ENCODE measurements at regions not wholly inside any gene's neighbourhood (a gene's known extent, or its start where the extent isn't known, plus 50 kb on each side); places are given as distances from the start of the nearest gene placed in this dataset.

DNA sequence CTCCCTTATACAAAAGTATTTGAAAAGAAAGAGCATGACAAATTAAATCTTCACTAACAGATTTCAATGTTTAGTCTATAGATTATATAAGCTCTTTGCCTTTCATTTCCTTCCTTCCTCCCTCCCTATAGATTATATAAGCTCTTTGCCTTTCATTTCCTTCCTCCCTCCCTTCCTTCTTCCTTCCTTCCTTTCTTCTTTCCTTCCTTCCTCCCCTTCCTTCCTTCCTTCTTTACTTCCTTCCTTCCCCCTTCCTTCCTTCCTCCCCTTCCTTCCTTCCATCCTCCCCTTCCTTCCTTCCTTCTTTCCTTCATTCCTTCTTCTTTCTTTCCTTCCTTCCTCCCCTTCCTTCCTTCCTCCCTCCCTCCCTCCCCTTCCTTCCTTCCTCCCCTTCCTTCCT, 209.8 kb upstream of the CBLB start:
- intact Hi-C loops (cut with DNase I): no loop called here
- no peak overlapping the region for H3K27ac ChIP-seq (ENCODE audit: low read depth in 1 of 2, low read length in 2 of 2)
- H3K4me3 ChIP-seq (ENCODE audit: low read length in 2 of 2): no peak overlapping the region
- H3K27me3 ChIP-seq (ENCODE audit: control insufficient read depth in 1 of 2, insufficient read depth in 2 of 2, low read length in 1 of 2): no peaks in the 10 kb centered on the region
- no peaks in the 10 kb centered on the region for H3K36me3 ChIP-seq (ENCODE audit: control insufficient read depth in 1 of 2, insufficient read depth in 2 of 2, low read length in 1 of 2)
- ATAC-seq (ENCODE audit: low FRiP score): no peak
- no peak for DNase-seq
- H3K9me3 ChIP-seq (ENCODE audit: control insufficient read depth, low read length): no peaks in the 10 kb centered on the region
- H3K4me1 ChIP-seq (ENCODE audit: control insufficient read depth in 1 of 2, insufficient read depth in 2 of 2, low read length in 2 of 2): no peaks in the 10 kb centered on the region

DNA sequence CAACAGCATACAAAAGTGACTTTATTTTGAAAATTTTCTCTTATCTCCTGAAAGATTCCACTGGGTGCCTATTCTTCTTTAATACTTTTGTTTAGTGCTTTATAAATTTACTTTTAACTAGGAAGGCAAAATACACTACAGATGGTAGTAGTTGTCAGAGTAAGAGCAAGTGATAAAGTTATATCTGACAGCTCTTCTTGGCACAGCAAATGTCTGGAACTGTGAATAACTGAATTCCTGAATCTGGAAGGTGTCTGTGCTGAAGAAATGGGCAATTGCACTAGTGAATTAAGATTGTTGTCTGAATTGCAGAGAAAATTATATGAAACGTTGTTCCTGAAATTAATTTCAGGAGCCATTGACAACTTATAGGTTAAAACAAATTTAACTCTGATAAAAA, 213.8 kb upstream of the CBLB start:
- no peaks in the 10 kb centered on the region for H3K27me3 ChIP-seq (ENCODE audit: control insufficient read depth in 1 of 2, insufficient read depth in 2 of 2, low read length in 1 of 2)
- H3K4me1 ChIP-seq (ENCODE audit: control insufficient read depth in 1 of 2, insufficient read depth in 2 of 2, low read length in 2 of 2): no peaks in the 10 kb centered on the region
- 73 to 76% methylated on average over 1 of the region's 1 CpG for WGBS, 2 donors
- DNase-seq: no peak
- no peak overlapping the region for H3K27ac ChIP-seq (ENCODE audit: low read depth in 1 of 2, low read length in 2 of 2)
- H3K36me3 ChIP-seq (ENCODE audit: control insufficient read depth in 1 of 2, insufficient read depth in 2 of 2, low read length in 1 of 2): no peaks in the 10 kb centered on the region
- no peak overlapping the region for H3K4me3 ChIP-seq (ENCODE audit: low read length in 2 of 2)
- intact Hi-C loops (cut with DNase I): no loop called here
- ATAC-seq (ENCODE audit: low FRiP score): no peak
- H3K9me3 ChIP-seq (ENCODE audit: control insufficient read depth, low read length): no peaks in the 10 kb centered on the region

DNA sequence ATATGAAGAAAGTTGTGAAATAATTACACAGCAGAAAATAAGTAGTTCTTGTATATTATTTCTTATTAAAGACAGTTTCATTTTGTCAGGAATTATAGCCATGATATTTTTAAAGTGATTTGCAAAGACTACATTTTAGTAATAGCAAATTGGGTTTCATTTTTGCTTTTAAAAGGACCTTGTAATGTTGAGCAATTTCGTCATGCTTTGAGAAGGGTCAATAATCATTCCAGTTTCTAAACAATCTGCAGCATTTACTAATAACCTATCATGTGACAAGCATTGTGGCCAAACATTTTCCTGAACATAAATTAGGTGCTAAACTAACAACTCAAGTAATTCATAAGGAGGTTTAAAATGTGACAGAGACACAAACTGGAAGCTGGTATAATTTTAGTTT, 214.4 kb upstream of the CBLB start:
- no peak overlapping the region for H3K27ac ChIP-seq (ENCODE audit: low read depth in 1 of 2, low read length in 2 of 2)
- WGBS, 2 donors: 71 to 82% methylated on average over 1 of the region's 1 CpG
- H3K9me3 ChIP-seq (ENCODE audit: control insufficient read depth, low read length): no peaks in the 10 kb centered on the region
- no peaks in the 10 kb centered on the region for H3K36me3 ChIP-seq (ENCODE audit: control insufficient read depth in 1 of 2, insufficient read depth in 2 of 2, low read length in 1 of 2)
- no peaks in the 10 kb centered on the region for H3K4me1 ChIP-seq (ENCODE audit: control insufficient read depth in 1 of 2, insufficient read depth in 2 of 2, low read length in 2 of 2)
- H3K27me3 ChIP-seq (ENCODE audit: control insufficient read depth in 1 of 2, insufficient read depth in 2 of 2, low read length in 1 of 2): no peaks in the 10 kb centered on the region
- DNase-seq: no peak
- intact Hi-C loops (cut with DNase I): no loop called here
- no peak for ATAC-seq (ENCODE audit: low FRiP score)
- H3K4me3 ChIP-seq (ENCODE audit: low read length in 2 of 2): no peak overlapping the region

DNA sequence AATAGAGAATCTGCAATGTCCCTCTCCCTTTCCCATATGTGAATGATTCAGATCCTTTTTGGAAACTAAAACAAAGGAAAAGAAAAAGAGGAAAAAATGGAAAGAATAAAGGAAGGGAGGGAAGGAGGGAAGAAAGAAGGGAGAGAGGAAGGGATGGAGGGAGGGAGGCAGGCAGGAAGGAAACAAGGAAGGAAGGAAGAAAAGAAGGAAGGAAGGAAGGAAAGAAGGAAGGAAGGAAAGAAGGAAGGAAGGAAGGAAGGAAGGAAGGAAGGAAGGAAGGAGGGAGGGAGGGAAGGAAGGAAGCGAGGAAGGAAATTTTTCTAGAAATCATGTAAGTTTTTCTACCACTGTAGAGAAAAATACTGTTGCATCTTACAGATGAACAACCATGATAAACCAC, 215.0 kb upstream of the CBLB start:
- no peak overlapping the region for H3K4me3 ChIP-seq (ENCODE audit: low read length in 2 of 2)
- H3K27me3 ChIP-seq (ENCODE audit: control insufficient read depth in 1 of 2, insufficient read depth in 2 of 2, low read length in 1 of 2): no peaks in the 10 kb centered on the region
- H3K27ac ChIP-seq (ENCODE audit: low read depth in 1 of 2, low read length in 2 of 2): no peak overlapping the region
- intact Hi-C loops (cut with DNase I): no loop called here
- DNase-seq (no peak), ATAC-seq (ENCODE audit: low FRiP score) (no peak)
- H3K4me1 ChIP-seq (ENCODE audit: control insufficient read depth in 1 of 2, insufficient read depth in 2 of 2, low read length in 2 of 2): no peaks in the 10 kb centered on the region
- WGBS, 2 donors: 86 to 96% methylated on average over 1 of the region's 1 CpG
- no peaks in the 10 kb centered on the region for H3K9me3 ChIP-seq (ENCODE audit: control insufficient read depth, low read length)
- no peaks in the 10 kb centered on the region for H3K36me3 ChIP-seq (ENCODE audit: control insufficient read depth in 1 of 2, insufficient read depth in 2 of 2, low read length in 1 of 2)

DNA sequence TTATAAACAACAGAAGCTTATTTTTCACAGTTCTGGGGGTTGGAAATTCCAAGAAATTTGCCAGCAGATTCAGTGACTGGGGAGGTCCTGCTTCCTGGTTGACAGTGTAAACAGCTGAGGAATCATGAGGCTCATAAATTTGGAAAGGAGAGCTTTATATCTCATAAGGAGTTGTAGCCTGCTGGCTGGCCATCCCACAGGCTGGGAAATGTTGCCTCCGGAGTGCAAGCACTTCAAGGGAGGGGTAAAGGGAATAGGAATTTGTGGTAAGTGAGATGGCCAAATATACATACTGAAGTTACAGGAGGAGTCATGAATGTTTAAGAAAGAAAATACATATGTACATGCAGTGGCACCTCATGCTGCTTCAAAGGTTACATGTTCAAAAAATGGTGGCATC, 217.2 kb upstream of the CBLB start:
- Histone ChIP-seq H3K27ac (ENCODE audit: low read depth in 1 of 2, low read length in 2 of 2) (no peak overlapping the region), H3K4me3 (ENCODE audit: low read length in 2 of 2) (no peak overlapping the region), H3K27me3 (ENCODE audit: control insufficient read depth in 1 of 2, insufficient read depth in 2 of 2, low read length in 1 of 2) (no peaks in the 10 kb centered on the region), H3K4me1 (ENCODE audit: control insufficient read depth in 1 of 2, insufficient read depth in 2 of 2, low read length in 2 of 2) (no peaks in the 10 kb centered on the region), H3K36me3 (ENCODE audit: control insufficient read depth in 1 of 2, insufficient read depth in 2 of 2, low read length in 1 of 2) (no peaks in the 10 kb centered on the region), H3K9me3 (ENCODE audit: control insufficient read depth, low read length) (no peaks in the 10 kb centered on the region)
- DNase-seq (no peak), ATAC-seq (ENCODE audit: low FRiP score) (no peak)
- 60 to 64% methylated on average over 1 of the region's 1 CpG for WGBS, 2 donors
- intact Hi-C loops (cut with DNase I): no loop called here

DNA sequence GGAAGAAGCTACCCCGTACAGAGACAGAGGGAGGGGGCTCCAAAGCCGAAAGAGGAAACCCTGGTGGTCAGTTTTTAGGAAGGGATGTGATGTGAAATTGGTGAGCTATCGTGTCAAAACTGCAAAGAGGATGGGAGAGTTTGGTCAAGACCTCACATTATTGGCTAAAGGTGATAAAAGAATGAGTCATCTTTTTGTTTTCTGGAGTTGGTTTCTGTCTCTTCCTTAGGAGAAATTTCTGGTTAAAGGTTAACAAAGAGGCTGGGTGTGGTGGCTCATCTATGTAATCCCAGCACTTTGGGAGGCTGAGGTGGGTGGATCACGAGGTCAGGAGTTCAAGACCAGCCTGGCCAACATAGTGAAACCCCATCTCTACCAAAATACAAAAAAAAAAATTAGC, 217.8 kb upstream of the CBLB start:
- intact Hi-C loops (cut with DNase I): no loop called here
- H3K9me3 ChIP-seq (ENCODE audit: control insufficient read depth, low read length): no peaks in the 10 kb centered on the region
- H3K4me1 ChIP-seq (ENCODE audit: control insufficient read depth in 1 of 2, insufficient read depth in 2 of 2, low read length in 2 of 2): no peaks in the 10 kb centered on the region
- H3K4me3 ChIP-seq (ENCODE audit: low read length in 2 of 2): no peak overlapping the region
- no peak for ATAC-seq (ENCODE audit: low FRiP score)
- H3K36me3 ChIP-seq (ENCODE audit: control insufficient read depth in 1 of 2, insufficient read depth in 2 of 2, low read length in 1 of 2): no peaks in the 10 kb centered on the region
- DNase-seq: no peak
- H3K27me3 ChIP-seq (ENCODE audit: control insufficient read depth in 1 of 2, insufficient read depth in 2 of 2, low read length in 1 of 2): no peaks in the 10 kb centered on the region
- no peak overlapping the region for H3K27ac ChIP-seq (ENCODE audit: low read depth in 1 of 2, low read length in 2 of 2)
- WGBS, 2 donors: 92 to 93% methylated on average over 4 of the region's 4 CpGs

DNA sequence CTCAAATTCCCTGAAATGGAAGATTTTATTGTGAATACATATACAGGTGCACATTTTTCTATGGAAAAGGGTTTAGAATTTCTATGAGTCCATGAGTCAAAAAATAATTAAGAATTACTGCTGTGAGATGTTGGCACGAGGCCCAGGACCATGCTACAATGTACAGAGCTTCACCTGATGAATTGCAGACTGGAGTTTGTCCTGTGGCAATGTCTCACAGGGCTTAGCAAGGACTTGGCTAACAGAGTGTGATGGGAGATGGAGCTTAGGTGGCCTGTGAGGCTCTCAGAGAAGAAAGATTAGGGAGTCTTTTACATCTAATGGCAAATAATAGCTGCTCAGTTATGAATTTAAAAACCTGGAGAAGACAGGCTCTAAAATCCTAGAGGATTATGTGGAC, 219.5 kb upstream of the CBLB start:
- whole genome bisulfite sequencing, 2 donors: 46 to 60% methylated on average over 1 of the region's 1 CpG

DNA sequence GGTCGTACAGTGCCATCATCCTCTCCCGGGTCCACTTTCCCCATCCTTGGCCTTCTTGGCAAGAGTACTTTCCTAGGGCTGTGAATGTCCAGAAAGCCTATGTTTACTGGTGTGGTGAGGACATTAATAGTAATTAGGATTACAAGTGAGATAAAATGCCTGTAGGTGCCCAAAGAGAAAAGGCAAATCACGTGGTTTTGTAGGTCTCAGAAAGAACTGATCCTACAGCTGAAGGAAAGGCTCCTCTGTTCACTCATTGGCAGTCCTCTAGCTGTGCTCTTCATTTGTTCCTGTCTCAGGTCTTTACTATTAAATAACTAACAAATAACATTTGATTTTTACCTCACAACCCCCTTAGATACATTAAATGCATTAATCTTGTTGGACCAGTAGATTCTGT, 220.1 kb upstream of the CBLB start:
- no peaks in the 10 kb centered on the region for H3K4me1 ChIP-seq (ENCODE audit: control insufficient read depth in 1 of 2, insufficient read depth in 2 of 2, low read length in 2 of 2)
- H3K27me3 ChIP-seq (ENCODE audit: control insufficient read depth in 1 of 2, insufficient read depth in 2 of 2, low read length in 1 of 2): no peaks in the 10 kb centered on the region
- intact Hi-C loops (cut with DNase I): no loop called here
- 79 to 96% methylated on average over 3 of the region's 3 CpGs for WGBS, 2 donors
- H3K36me3 ChIP-seq (ENCODE audit: control insufficient read depth in 1 of 2, insufficient read depth in 2 of 2, low read length in 1 of 2): no peaks in the 10 kb centered on the region
- no peak overlapping the region for H3K27ac ChIP-seq (ENCODE audit: low read depth in 1 of 2, low read length in 2 of 2)
- ATAC-seq (ENCODE audit: low FRiP score) (no peak), DNase-seq (no peak)
- H3K4me3 ChIP-seq (ENCODE audit: low read length in 2 of 2): no peak overlapping the region
- no peaks in the 10 kb centered on the region for H3K9me3 ChIP-seq (ENCODE audit: control insufficient read depth, low read length)

More for the DNA sequence above, 219.5 kb upstream of the CBLB start:
- ATAC-seq (ENCODE audit: low FRiP score): no peak
- DNase-seq: no peak
- H3K9me3 ChIP-seq (ENCODE audit: control insufficient read depth, low read length): no peaks in the 10 kb centered on the region
- H3K36me3 ChIP-seq (ENCODE audit: control insufficient read depth in 1 of 2, insufficient read depth in 2 of 2, low read length in 1 of 2): no peaks in the 10 kb centered on the region
- intact Hi-C loops (cut with DNase I): no loop called here
- H3K27ac ChIP-seq (ENCODE audit: low read depth in 1 of 2, low read length in 2 of 2): no peak overlapping the region
- H3K4me3 ChIP-seq (ENCODE audit: low read length in 2 of 2): no peak overlapping the region
- no peaks in the 10 kb centered on the region for H3K27me3 ChIP-seq (ENCODE audit: control insufficient read depth in 1 of 2, insufficient read depth in 2 of 2, low read length in 1 of 2)
- H3K4me1 ChIP-seq (ENCODE audit: control insufficient read depth in 1 of 2, insufficient read depth in 2 of 2, low read length in 2 of 2): no peaks in the 10 kb centered on the region

DNA sequence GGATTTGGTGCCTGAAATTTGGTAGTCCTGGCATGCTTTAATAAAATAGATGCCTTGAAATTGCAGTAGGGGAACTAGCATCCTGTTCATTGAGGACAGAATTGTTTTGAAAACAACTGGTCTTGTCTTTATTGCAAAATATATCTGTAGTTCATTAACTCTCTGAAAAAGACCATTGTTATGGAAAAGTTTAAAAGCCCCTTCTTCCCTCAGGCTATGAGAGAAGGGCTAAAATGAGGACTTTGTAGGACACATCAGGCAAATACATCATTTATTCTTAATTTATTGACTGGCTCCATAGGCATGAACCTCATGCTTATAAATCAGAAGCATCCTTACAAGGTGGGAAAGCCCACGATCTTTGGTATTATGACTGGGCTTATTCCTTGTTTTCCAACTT, 221.0 kb upstream of the CBLB start:
- ATAC-seq (ENCODE audit: low FRiP score) (no peak), DNase-seq (no peak)
- no peaks in the 10 kb centered on the region for H3K4me1 ChIP-seq (ENCODE audit: control insufficient read depth in 1 of 2, insufficient read depth in 2 of 2, low read length in 2 of 2)
- intact Hi-C loops (cut with DNase I): no loop called here
- WGBS, 2 donors: 98 to 100% methylated on average over 1 of the region's 1 CpG
- H3K4me3 ChIP-seq (ENCODE audit: low read length in 2 of 2): no peak overlapping the region
- no peaks in the 10 kb centered on the region for H3K36me3 ChIP-seq (ENCODE audit: control insufficient read depth in 1 of 2, insufficient read depth in 2 of 2, low read length in 1 of 2)
- H3K27me3 ChIP-seq (ENCODE audit: control insufficient read depth in 1 of 2, insufficient read depth in 2 of 2, low read length in 1 of 2): no peaks in the 10 kb centered on the region
- H3K27ac ChIP-seq (ENCODE audit: low read depth in 1 of 2, low read length in 2 of 2): no peak overlapping the region
- no peaks in the 10 kb centered on the region for H3K9me3 ChIP-seq (ENCODE audit: control insufficient read depth, low read length)

DNA sequence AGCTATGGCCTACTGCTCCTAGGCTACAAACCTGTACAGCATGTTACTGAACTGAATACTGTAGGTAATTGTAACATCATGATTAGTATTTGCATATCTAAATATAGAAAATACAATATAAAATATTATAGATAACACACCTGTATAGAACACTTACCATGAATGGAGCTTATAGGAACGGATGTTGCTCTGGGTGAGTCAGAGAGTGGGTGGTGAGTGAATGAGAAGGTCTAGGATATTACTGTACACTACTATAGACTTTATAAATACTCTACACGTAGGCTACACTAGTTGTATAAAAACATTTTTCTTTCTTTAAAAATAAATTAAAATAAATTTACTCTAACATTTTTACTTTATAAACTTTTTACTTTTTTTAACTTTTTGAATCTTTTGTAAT, 224.0 kb upstream of the CBLB start:
- H3K9me3 ChIP-seq (ENCODE audit: control insufficient read depth, low read length): no peaks in the 10 kb centered on the region
- 81 to 89% methylated on average over 2 of the region's 2 CpGs for WGBS, 2 donors
- no peaks in the 10 kb centered on the region for H3K36me3 ChIP-seq (ENCODE audit: control insufficient read depth in 1 of 2, insufficient read depth in 2 of 2, low read length in 1 of 2)
- intact Hi-C loops (cut with DNase I): no loop called here
- H3K4me3 ChIP-seq (ENCODE audit: low read length in 2 of 2): no peak overlapping the region
- no peaks in the 10 kb centered on the region for H3K27me3 ChIP-seq (ENCODE audit: control insufficient read depth in 1 of 2, insufficient read depth in 2 of 2, low read length in 1 of 2)
- no peaks in the 10 kb centered on the region for H3K4me1 ChIP-seq (ENCODE audit: control insufficient read depth in 1 of 2, insufficient read depth in 2 of 2, low read length in 2 of 2)
- ATAC-seq (ENCODE audit: low FRiP score) (no peak), DNase-seq (no peak)
- no peak overlapping the region for H3K27ac ChIP-seq (ENCODE audit: low read depth in 1 of 2, low read length in 2 of 2)

Data from aorta (tissue), 5 donors.